Testis (tissue), 2 donors: ENCODE measurements at regions not wholly inside any gene's neighbourhood (a gene's known extent, or its start where the extent isn't known, plus 50 kb on each side); places are given as distances from the start of the nearest gene placed in this dataset.

Experiments used
- DNase-seq: peaks from one replicate; pipeline ENCODE4 v3.0.0-alpha.2; 2019
- H3K27ac ChIP-seq, 2 donors: fragments of 200-600 bp; sonication (generic); one replicate each; pipeline ENCODE4 v1.5.1; 2019
- H3K27me3 ChIP-seq: fragments of 200-600 bp; sonication (generic); one replicate; pipeline ENCODE4 v1.5.1; 2019
- H3K36me3 ChIP-seq: fragments of 200-600 bp; sonication (generic); one replicate; pipeline ENCODE4 v1.5.1; 2017; ENCODE audit warnings: low read depth; ENCODE audit errors: missing control alignments
- H3K4me1 ChIP-seq: fragments of 200-600 bp; sonication (generic); one replicate; pipeline ENCODE4 v1.5.1; 2019
- H3K4me3 ChIP-seq, 2 donors: fragments of 200-600 bp; sonication (generic); one replicate each; pipeline ENCODE4 v1.5.1; 2017 to 2019
- H3K9me3 ChIP-seq: fragments of 200-600 bp; sonication (generic); one replicate; pipeline ENCODE4 v1.5.1; 2017
- CTCF ChIP-seq, 3 experiments: fragments of 450-650 bp in 2 of 3; fragments of 200-600 bp in 1 of 3; sonication (generic) in 1 of 3; IDR thresholded peaks; one replicate each; pipeline ENCODE4 v1.5.1; 2016 to 2019; ENCODE audit warnings: antibody characterized with exemption in 3 of 3, mild to moderate bottlenecking in 2 of 3, moderate library complexity in 1 of 3
- POLR2A ChIP-seq: fragments of 450-650 bp; IDR thresholded peaks from one replicate; pipeline ENCODE4 v1.6.1; 2017; ENCODE audit warnings: antibody characterized with exemption, mild to moderate bottlenecking, moderate library complexity
- WGBS, 2 donors: methylation state at CpG; one replicate each; pipeline ENCODE4 v1.1.5; 2018; 5-methylcytosine and 5-hydroxymethylcytosine counted together
- intact Hi-C: fragments of 100-400 bp; cut with DNase I; formaldehyde crosslinking; loops from one replicate; pipeline ENCODE4 v1.15.1; 2023; ENCODE audit warnings: low total_unique reads

DNA sequence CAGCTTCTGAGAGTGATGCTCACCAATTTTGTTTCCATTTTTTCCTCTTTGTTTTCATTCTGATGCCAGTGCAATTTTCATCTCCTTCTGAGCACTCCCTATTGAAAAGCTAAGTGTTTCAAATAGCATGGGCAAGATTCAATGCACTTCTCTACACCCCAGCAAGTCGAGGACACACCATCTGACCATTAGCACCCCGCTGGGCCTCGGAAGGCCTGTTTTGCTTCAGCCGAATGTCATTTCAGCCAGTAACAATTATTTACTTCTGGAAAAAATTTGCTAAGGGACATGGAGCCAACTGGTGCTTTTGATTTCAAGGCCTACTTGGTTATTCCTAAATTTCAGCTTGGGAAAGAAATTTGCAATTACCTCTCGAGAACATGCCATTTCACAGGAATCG is 392.4 kb downstream of the RNF144A start:
- WGBS, 2 donors = 82 to 90% methylated on average over 6 of the region's 6 CpGs
- no peak for TF ChIP-seq POLR2A
- no peak for TF ChIP-seq CTCF (IDR thresholded peaks at IDR 0.05)
- Histone ChIP-seq H3K9me3 (no peaks in the 10 kb centered on the region), H3K4me3 (no peak overlapping the region), H3K27me3 (no peaks in the 10 kb centered on the region), H3K4me1 (no peaks in the 10 kb centered on the region), H3K27ac (no peak overlapping the region), H3K36me3 (no peaks in the 10 kb centered on the region)
- intact Hi-C loops = no loop called here
- DNase-seq = no peak

- Histone ChIP-seq H3K4me1 (peaks cover 6% of the 10 kb centered on the region), H3K36me3 (no peaks in the 10 kb centered on the region), H3K27ac (no peak overlapping the region), H3K9me3 (no peaks in the 10 kb centered on the region), H3K4me3 (no peak overlapping the region), H3K27me3 (no peaks in the 10 kb centered on the region)
- intact Hi-C loops = no loop called here
- peak; percentile 28 for DNase-seq
- WGBS, 2 donors = 42 to 53% methylated on average over 16 to 24 of the region's 24 CpGs
- TF ChIP-seq POLR2A (no peak), CTCF (IDR thresholded peaks at IDR 0.05) (no peak)
Measured at GRCh38 chr2:7324706-7325105, 407.5 kb downstream of the RNF144A start.

DNA sequence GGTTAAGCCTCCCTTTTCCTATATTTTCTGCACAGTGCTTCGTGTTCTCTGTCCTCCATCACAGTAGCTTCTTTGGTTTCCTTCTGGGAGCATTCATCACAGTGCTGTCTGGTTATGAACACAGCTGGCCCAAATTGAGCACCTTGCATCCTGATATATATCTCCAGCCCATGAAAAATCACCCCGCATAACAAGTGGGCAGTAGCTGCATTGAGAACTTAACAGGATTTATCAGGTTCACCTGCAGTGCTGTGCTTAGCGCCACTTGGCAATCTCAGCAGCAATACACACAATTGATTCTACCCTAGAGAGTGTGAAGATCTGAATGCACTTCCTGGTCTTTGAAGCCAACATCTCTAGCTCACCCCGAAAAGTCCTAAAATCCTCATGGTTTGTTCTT is 408.0 kb downstream of the RNF144A start:
- Histone ChIP-seq H3K9me3 (no peaks in the 10 kb centered on the region), H3K27me3 (no peaks in the 10 kb centered on the region), H3K4me3 (no peak overlapping the region), H3K4me1 (peaks cover 6% of the 10 kb centered on the region), H3K36me3 (no peaks in the 10 kb centered on the region), H3K27ac (no peak overlapping the region)
- 67 to 72% methylated on average over 4 of the region's 4 CpGs for WGBS, 2 donors
- no peak for DNase-seq
- intact Hi-C loops = no loop called here
- no peak for TF ChIP-seq POLR2A
- no peak for TF ChIP-seq CTCF (IDR thresholded peaks at IDR 0.05)

DNA sequence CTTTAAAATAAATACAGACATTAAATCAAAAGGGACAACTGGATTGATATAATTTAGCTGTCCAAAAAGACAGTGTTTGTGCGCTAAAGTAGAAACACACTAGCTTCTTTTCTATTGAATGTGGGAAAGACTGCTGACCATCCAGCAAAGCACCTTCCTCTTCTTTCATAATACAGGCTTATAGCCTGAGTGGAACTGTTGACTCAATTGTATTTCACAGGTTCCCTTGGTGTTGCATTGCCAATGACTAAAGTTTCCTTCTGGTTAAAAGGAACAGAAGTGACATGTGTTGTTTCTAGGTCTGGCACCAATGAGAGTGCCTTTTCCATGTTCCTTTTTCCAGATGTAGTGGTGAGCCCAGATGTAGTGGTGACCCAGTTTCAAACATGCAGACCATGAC is 412.3 kb downstream of the RNF144A start:
- Histone ChIP-seq H3K4me3 (no peak overlapping the region), H3K27ac (no peak overlapping the region), H3K36me3 (no peaks in the 10 kb centered on the region), H3K4me1 (no peaks in the 10 kb centered on the region), H3K27me3 (no peaks in the 10 kb centered on the region), H3K9me3 (no peaks in the 10 kb centered on the region)
- no peak for DNase-seq
- intact Hi-C loops = no loop called here
- 91 to 95% methylated on average over 1 of the region's 1 CpG for WGBS, 2 donors
- TF ChIP-seq CTCF (IDR thresholded peaks at IDR 0.05) (no peak), POLR2A (no peak)

DNA sequence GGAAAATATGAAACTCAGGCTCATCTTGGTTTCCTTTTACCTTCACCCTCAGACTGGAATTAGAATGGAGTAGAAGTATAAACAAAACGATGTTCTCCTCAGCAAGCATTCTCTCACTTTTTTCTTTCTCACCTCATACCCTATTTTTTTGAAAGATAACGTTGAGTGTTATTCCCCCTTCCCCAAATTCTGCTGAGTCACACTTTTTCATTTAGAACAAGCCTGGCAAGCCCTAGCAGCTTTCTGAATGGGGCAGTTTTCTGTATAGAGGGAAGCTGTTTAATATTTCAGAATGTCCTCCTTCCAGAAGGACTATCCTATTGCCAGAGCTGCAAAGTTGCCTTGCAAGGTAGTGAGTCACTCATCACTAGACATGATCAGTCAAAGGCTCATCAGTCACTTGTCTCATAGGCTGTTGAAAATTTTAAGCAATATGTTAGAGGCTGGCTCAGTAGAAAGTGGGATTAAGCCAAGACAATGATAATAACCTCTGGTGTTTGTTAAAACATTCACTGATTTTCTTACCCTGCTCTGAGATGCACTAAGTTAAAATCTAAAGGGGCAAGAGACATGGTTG is 416.1 kb downstream of the RNF144A start:
- DNase-seq = no peak
- 46 to 55% methylated on average over 2 of the region's 2 CpGs for WGBS, 2 donors
- TF ChIP-seq POLR2A (no peak), CTCF (IDR thresholded peaks at IDR 0.05) (no peak)
- H3K4me1 ChIP-seq = no peaks in the 10 kb centered on the region
- no peak overlapping the region for H3K27ac ChIP-seq
- no peaks in the 10 kb centered on the region for H3K36me3 ChIP-seq
- intact Hi-C loops = no loop called here
- no peaks in the 10 kb centered on the region for H3K27me3 ChIP-seq
- H3K9me3 ChIP-seq = no peaks in the 10 kb centered on the region
- H3K4me3 ChIP-seq = no peak overlapping the region
